ENCODE measurements at regions not wholly inside any gene's neighbourhood (a gene's known extent, or its start where the extent isn't known, plus 50 kb on each side); places are given as distances from the start of the nearest gene placed in this dataset.
"Not testable (repeated sequence)": the region's sequence is repeated elsewhere in the genome, so short reads cannot be mapped to it uniquely, and the experiment has no call there.

DNA sequence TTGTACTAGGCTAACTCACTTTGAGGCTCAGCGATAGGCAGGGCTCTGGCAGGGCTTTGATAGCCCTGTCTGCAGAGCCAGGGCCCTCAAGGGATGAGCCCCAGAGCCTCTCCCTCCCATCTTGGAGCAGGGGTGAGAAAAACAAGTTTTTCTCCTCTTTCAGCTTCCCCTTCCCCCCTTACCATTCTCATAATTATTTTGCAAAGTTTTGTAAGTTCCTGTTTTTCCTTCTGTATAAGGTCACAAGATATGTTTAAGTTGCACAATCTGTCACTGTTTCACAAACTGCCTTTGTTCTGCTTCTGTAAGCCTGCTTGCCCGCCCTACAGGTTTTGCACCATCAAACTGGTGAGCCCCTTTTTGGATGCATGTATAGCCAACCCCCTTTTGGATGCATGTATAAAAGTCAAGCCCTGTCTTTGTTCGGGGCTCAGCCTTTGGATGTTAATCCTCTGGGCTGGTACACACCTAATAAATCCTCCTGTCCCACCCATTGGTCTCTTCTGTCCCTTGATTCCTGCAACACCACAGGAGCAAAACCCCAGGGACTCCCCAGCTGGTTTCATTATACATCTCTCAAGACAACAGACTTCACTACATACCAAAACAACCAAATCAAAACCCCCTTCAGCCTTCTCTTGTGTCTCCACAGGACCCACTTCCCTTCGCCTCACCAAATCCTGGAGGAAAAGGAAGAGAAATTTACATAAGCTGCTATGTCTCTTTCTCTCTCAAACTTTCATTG is 52.5 kb upstream of the RESF1 start:
- DNase-seq (ENCODE audit: low spot score) = no peak

DNA sequence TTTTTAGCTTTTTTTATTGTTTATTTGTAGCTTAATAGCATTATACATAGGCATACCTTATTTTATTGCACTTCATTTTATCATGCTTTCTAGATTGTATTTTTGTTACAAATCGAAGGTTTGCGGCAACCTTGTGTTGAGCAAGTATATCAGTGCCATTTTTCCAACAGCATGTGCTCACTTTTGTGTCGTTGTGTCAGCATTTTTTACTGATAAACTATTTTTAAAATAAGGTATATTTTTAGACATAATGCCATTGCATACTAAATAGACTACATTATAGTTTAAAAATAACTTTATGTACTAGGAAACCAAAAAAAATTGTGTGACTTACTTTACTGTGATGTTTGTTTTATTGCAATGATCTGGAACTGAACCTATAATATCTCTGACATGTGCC is 56.2 kb upstream of the RESF1 start:
- DNase-seq (ENCODE audit: low spot score) = no peak

DNA sequence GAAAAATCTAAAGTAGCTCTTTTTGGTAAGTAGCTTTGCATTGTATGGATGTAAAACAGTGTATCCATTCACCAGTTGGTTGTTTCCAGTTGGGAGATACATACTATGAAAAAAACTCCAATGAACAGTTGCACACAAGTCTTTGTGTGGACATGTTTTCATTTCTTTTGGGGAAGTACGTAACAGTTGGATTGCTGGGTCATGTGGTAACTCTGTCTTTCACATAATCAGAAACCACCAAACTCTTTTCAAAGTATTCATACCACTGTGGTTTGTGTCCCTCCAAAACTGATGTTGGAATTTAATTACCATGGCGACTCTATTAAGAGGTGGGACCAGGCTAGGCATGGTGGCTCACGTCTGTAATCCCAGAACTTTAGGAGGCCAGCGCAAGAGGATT is 58.9 kb upstream of the RESF1 start:
- DNase-seq (ENCODE audit: low spot score) = no peak

DNA sequence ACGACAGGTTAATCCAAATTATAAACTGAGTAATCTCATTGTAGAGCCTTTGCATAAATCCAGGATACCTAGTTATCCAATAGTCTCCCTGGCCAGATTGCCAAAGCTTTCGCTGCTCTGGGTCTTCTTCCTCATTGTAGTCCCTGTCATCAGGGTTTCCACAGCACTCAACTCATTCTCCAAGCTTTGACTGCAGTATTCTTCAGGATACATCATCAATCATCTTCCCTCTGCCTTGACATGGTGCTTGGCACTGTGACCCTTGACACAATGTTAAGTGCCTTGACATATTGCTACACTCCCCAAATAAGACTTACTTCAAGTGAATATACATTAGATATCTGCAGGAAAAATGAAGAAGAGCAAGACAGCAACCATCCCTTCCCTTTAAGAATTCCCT is 60.1 kb upstream of the RESF1 start:
- no peak for DNase-seq (ENCODE audit: low spot score)

DNA sequence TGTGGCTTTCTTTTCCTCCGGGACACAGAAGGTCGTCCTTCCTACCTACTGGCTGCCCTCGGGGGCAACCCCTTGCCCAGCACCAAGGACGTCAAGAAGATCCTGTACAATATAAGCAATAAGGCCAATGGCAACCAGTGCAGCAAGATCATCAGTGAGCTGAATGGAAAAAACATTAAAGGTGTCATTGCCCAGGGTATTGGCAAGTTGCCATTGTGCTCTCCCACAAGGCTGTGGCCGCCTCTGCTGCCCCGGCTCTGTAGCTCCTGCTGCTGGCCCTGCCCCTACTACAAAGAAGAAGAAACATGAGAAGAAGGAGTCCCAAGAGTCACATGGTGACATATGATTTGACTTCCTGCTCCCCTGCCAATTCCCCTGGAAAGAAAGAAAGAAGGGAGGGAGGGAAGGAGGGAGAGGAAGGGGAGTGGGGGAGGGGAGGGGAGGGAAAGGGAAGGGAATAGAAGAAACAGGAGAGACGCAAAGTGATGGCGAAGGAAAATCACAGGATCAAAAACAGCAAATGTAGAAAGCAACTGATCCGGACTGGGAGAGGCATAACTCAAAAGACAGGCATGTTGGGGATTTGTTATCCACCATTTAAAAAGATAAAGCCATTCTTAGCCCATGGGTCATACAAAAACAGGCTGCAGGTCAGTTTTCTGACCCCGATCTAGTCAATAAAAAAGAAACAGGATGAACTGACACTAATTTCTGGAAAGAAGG is 61.3 kb upstream of the RESF1 start:
- DNase-seq (ENCODE audit: low spot score) = no peak

DNA sequence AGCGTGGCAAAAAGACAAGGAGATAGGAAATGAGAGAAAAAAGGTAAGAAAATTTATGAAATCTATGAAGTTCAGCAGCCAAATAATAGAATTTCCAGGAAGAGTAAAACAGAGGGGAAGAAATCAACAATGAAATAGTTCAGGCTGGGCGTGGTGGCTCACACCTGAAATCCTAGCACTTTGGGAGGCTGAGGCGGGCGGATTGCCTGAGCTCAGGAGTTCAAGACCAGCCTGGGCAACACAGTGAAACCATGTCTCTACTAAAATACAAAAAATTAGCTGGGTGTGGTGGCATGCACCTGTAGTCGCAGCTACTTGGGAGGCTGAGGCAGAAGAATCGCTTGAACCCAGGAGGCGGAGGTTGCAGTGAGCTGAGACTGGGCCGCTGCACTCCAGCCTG is 62.1 kb upstream of the RESF1 start:
- not testable (repeated sequence) for DNase-seq (ENCODE audit: low spot score)

DNA sequence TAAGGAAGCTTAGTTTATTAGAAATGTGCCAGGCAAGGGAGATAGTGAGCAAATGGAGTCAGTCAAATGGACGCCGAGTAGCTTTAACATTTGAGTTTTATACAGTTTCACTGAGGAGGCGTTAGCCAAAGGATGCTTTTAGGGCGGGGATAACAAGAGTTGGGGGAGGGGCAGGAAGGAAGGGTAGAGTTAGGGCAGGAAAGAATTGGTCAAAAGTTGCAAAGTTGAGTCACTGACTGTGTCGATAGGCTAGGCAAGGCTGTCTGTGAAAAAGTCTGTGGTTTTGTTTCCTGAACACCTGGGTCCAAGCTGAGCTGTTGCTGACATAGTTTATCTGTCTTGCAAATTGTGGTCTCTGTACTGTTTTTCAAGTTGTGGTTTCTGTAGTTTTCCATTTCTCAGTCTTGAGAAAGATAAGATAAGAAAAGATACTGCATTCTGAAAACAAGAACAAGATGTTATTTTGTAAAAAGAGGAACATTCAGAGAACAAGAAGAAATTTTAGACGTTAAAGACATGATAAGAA is 62.6 kb upstream of the RESF1 start:
- no peak for DNase-seq (ENCODE audit: low spot score)

DNA sequence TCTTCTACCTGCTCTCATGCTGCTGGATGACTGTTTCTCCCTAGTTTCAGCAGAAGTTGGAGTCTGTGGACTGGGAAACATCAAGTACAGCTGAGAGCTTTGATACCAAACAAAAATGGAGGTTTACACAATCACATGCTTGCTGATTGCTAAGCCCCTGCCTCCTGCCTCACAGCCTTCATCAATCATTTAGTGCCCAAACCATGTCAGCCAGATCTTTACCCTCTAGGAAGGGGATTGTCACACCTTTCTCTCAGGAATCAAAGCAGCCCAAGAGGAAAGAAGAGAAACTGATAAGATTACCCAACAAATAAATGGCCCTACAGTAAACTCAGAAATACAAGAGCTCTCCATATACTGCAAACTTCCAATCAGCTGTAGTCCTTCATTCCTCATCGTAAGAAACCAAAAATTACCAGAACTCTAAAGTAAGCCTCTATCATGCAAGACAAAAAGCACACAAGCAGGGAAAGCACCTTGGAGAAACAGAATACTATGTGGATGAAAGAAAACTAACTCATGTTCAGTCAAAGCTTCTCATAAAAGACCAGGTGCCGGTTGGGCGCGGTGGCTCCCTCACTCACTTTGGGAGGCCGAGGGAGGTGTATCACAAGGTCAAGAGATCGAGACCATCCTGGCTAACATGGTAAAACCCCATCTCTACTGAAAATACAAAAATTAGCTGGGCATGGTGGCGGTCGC is 63.6 kb upstream of the RESF1 start:
- no peak for DNase-seq (ENCODE audit: low spot score)

DNA sequence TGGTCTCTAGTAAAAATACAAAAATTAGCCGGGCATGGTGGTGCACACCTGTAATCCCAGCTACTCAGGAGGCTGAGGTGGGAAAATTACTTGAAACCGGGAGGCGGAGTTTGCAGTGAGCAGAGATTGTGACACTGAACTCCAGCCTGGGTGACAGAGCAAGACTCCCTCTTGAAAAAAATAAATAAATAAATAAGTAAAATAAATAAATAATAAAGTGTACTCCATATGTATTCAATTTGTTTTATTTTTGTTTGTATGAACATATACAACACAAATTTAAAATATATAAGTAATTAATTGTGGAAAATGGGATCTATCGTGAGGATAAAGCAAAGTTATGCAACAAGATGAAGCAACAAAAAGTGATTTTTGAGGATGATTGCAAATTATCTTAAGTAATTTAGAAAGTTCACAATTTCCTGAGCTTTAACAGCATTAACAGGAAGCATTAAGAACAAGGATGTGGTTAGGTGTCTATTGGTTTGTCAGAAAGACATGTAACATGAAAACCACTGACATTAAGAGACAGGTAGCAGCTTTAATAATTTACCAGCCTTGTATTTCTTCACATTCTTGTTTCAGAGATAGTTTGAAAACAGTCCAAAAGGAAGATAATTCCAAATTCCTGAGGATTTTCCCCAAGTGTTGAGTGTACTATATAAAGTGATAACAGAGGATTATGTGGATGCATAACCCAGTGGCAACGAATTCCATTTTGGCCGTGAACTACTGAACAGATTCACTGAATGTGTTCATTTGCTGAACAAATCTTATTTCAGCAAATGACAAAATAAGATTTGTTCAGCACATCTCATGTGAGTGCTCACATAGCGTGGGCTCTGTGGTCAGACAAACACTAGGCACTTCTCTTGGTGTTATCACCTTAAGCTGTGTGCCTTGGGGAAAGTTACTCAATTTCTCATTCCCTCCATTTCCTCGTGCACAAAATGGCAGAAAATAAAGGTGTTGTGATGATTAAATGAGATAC is 68.6 kb upstream of the RESF1 start:
- no peak for DNase-seq (ENCODE audit: low spot score)

DNA sequence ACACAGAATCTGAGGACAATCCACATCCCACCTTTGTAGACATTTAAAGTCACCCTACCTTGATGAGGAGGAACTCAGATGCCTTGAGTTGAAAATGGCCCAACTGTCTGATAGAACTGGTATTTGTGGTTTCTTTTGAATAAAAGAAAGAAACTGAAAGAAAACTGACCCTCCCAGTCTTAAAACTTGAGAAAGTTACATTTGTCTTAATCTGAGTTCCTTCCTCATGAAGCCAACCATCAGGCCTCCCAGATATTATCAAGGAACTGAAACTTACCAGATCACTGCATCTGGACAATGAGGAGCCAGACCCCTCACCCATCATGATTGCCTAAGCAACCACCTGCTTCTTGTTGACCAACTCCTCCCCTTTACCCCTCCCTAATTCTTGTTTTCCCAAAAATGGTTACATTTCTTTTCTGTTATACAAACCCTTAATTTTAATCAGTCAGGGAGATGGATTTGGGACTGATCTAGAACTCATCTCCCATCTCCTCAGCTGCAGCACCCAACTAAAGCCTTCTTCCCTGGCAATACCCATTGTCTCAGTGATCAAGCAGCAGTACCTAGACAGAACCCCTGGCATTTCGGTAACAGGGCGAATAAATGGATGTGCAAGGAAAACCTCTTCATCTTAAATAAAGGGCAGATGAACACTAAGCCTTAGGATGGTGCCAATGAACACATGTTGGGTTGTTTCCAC is 72.0 kb upstream of the RESF1 start:
- no peak for DNase-seq (ENCODE audit: low spot score)

DNA sequence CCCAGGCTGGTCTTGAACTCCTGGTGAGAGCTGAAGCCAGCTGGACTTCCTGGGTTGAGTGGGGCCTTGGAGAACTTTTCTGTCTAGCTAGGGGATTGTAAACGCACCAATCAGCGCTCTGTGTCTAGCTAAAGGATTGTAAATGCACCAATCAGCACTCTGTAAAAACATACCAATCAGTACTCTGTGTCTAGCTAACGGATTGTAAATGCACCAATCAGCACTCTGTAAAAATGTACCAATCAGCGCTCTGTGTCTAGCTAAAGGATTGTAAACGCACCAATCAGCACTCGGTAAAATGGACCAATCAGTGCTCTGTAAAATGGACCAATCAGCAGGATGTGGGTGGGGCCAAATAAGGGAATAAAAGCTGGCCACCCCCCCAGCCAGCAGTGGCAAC is 76.5 kb upstream of the RESF1 start:
- DNase-seq (ENCODE audit: low spot score) = not testable (repeated sequence)

DNA sequence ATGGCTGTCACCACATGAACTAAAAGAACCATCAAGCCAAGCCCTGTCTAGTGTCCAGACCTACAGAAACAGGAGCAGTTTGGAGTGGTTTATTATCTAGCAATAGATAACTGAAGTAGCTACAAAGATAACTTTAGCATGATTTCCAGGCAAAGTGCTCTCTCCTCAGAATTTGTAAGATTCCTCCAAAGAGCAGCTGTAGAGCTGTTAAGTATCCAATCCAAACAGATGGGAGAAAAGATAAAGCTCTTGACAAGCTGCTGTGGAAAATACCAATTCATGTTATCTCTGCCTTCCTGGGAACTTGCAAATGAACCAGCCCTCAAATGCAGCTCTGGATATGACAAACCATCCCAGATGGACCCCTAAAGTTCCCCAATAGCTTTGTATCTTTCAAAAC is 78.9 kb upstream of the RESF1 start:
- no peak for DNase-seq (ENCODE audit: low spot score)

DNA sequence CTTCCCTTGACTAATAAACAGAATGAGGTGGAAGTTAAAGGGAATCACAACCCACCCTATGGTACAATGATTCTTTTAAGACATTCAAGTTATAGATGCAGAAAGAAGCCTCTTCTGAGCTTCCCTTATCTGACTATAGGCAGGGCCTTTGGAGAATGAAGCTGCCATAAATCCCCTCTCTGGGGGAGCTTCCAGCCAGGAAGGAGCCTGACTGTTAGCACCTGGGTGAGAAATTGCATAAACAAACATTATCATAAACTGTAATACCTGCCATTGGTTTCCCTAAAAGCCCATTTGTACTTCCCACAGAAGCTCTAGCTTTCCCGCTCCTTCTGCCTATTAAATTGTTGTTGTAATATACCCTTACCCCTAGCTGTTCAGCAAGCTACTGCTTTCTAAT is 81.3 kb upstream of the RESF1 start:
- no peak for DNase-seq (ENCODE audit: low spot score)

DNA sequence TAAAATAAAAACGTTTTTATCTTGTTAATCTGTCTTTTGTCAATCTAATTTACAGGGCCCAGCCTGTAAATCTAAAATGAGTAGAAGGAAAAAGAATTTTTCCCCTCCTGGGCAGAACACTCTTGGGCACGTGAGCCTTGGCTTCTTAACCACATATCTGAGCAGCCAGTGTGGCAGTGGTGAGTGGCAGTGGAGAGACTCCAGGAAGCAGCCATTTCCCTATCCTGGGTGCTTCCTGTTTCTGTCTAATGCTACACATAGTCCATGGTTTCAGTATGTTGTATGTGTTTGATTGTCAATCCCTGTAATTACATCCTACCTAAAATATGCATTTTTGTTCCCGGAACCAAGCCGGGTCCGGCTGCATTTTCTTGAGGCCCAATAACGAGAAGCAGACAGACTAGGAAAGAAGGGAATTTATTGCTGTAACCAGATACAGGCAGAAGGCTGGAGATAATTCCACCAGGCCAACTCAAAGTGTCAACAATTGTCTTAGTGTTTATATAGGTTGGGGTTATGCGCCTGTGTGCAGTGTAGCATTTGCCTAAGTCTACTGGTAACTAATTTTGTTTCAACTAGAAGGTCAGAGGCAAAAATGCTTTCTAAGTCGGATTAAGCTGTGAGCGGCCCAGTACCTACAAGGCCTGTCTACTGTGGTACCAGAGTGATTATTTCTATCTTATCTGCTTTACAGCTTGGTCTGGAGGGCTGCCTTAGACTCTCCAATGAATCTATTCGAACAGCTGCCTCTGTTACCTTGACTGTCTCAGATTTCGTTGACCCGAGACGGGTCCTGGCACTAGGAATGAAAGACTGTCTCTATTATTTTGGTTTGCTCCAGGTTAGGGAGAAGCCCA is 82.4 kb upstream of the RESF1 start:
- no peak for DNase-seq (ENCODE audit: low spot score)

DNA sequence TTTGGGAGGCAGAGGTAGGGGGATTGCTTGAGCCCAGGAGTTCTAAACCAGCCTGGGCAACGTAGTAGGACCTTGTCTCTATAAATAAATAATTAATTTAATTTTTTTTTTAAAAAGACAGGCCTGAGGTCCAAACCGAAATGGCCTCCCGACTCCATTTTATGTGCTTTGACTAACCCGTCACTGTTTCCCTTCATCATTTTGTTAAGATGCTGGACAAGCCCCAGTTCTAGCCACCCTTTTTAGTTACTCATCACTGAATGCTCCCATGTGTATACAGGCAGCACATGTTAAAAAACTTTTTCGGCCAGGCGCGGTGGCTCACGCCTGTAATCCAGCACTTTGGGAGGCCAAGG is 83.6 kb upstream of the RESF1 start:
- no peak for DNase-seq (ENCODE audit: low spot score)

DNA sequence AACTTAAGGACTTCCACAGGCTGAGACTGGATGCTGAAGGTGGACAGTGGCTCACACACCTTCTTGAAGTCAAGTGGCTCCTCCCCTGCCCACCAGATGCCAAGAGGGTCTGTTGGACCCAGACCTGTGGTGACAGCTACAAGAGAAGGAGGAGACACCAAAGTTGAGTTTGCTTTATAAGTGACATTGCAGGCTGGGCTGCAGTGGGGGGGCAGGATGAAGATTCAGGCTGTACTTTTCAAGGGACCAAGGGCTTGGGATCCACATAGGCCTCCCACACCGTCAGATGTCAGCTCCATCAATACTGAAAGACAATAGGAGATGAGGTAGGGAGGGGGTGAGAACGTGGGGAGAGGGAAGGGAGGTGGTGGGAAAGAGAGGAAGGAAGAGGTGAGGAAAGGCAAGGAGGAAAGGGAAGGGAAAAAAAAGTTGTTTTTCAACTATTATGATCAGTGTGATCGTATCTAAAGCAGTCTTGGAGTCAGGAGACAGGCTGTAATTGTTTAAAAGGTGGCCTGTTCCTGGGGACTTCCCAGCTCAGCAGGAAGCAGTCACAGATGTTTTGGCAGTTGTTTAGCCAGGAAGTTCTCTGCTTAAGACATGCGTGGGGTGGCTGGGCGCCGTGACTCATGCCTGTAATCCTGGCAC is 84.1 kb upstream of the RESF1 start:
- peak; percentile 60 for DNase-seq (ENCODE audit: low spot score)

DNA sequence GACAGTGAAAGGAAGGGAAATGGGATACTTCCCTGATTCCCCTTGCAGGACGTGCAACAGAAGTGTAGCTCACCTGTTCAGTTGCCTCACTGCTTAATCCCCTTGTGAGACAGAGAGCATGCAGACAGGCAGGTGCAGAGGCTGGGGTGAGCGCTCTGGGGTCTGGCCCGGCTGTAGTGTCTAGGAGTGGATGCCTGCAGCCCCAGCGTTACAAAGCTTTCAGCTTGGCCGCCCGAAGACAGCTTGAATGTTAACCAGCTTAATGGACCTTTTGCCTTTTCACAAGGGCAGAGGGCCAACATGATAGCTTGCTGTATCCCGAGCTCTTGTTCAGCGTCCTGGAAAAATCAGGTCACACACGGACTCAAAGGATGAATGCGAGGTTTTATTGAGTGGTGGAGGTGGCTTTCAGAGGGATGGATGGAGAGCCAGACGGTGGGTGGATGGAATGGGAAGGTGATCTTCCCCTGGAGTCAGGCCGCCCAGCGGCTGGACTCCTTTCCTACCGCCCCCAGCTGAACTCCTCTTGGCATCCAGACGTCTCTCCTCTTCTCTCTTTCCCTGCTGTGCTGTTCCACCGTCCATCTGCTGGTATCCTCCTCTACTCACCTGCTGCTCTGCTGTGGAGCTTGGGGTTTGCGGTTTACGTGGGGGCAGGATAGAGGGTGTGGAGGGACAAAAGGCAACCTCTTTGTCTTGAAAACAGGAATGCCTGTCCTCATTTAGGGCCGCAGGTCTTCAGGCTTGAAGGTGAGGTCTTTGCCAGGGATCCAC is 86.2 kb upstream of the RESF1 start:
- DNase-seq (ENCODE audit: low spot score) = no peak

DNA sequence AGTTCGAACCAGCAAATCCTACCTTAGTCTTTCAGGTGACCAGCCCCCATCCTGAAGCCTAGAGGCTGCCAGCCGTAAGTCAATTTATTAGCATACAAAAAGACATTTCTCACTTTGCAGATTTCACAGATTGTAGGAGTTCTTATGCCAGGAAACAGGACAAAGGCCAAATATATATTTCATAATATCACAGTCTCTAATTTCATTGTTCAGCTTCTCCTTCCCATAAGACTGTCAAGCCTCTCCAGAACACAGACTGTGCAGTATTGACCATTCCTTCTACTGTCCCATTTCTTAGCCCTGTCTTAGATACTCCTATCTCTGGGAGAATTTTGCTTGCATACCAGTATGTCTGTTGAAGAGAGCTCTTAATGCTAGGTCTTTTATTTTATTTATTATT is 89.2 kb upstream of the RESF1 start:
- DNase-seq (ENCODE audit: low spot score) = no peak

DNA sequence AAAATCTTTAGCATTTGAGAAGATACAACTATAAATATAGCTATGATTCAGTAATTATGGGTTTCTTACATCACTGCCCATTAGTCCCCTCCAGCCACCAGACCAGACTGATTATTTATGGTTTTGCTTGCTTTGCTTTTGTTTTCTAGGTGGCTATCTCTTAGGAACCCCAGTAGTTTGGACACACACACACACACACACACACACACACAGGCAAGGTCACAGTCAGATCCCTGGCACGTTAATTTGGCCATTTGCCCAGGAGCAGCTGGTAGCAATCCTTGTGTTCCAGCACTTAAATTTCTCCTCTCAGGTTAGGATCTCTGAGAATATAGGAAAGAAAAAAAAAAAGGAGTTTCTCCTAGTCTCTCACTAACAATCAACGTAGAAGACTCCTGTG is 90.2 kb upstream of the RESF1 start:
- no peak for DNase-seq (ENCODE audit: low spot score)

Measured in GM03348 (cell line).